HepG2 (cell line): ENCODE measurements at regions not wholly inside any gene's neighbourhood (a gene's known extent, or its start where the extent isn't known, plus 50 kb on each side); places are given as distances from the start of the nearest gene placed in this dataset.

Experiments
- ATAC-seq: fragments of 200-7000 bp; cut with Tn5 transposase; 3 replicates; pipeline ENCODE4 v1.9.1; 2020; ENCODE audit warnings: mild to moderate bottlenecking, moderate library complexity
- BruUV-seq: library from RNA; stranded (reverse); fragments of 400-500 nt; replicated peaks from 2 replicates; lab custom pipeline; 2021; lab: Mats Ljungman, UMichigan
- CTCF ChIA-PET: fragments of 300-600 bp; formaldehyde crosslinking; extraction: SDS; loops from one replicate; lab custom pipeline; 2021; ENCODE audit warnings: low total read pairs, inconsistent platforms, low intra/inter-chr PET ratio; lab: Yijun Ruan, JAX
- POLR2A ChIA-PET: fragments of 350-600 bp; sonication (Branson Sonifier 250); formaldehyde crosslinking; loops from one replicate; lab custom pipeline; 2020; ENCODE audit warnings: antibody characterized with exemption, inconsistent platforms; lab: Yijun Ruan, JAX
- DNase-seq: peaks from one replicate; pipeline ENCODE4 v3.0.0-alpha.2; 2015; ENCODE audit warnings: low spot score
- FAIRE-seq: peaks from 3 replicates; lab custom pipeline; 2011; peaks lifted over from hg19 to GRCh38; lab: Jason Lieb, UNC
- H2AFZ ChIP-seq: one replicate; pipeline ENCODE4 v1.6.1; 2011; ENCODE audit warnings: low read length, inconsistent platforms
- H3K27ac ChIP-seq: fragments of 300-600 bp; 3 replicates; pipeline ENCODE4 v1.8.0; 2011; ENCODE audit warnings: mixed run types, mild to moderate bottlenecking, mixed read lengths, low read length, inconsistent platforms; ENCODE audit not compliant: insufficient read depth; ENCODE audit errors: extremely low read length
- H3K27me3 ChIP-seq, 2 experiments: fragments of 200-600 bp in 1 of 2; 2 replicates in 1 of 2; 3 replicates in 1 of 2; pipeline versions ENCODE4 v1.6.0 to v1.8.0; 2011; ENCODE audit warnings: low read length in 2 of 2, mild to moderate bottlenecking in 2 of 2, moderate library complexity in 2 of 2, inconsistent platforms in 1 of 2; ENCODE audit not compliant: insufficient read depth in 2 of 2, control insufficient read depth in 1 of 2
- H3K36me3 ChIP-seq, 2 experiments: fragments of 200-600 bp in 1 of 2; replicated peaks in 1 of 2; 2 replicates in 1 of 2; 3 replicates in 1 of 2; pipeline versions ENCODE4 v1.5.1 to v1.8.0; 2011; ENCODE audit warnings: low read length in 2 of 2, inconsistent platforms in 1 of 2; ENCODE audit not compliant: insufficient read depth in 2 of 2, control insufficient read depth in 1 of 2
- H3K4me1 ChIP-seq: 2 replicates; pipeline ENCODE4 v1.5.1; 2012; ENCODE audit warnings: low read length, inconsistent platforms; ENCODE audit not compliant: insufficient read depth
- H3K4me2 ChIP-seq: 2 replicates; pipeline ENCODE4 v1.6.0; 2011; ENCODE audit warnings: low read depth, low read length, inconsistent platforms
- H3K4me3 ChIP-seq, 3 experiments: fragments of 200-600 bp in 1 of 3; sonication (generic), shearing (Covaris generic) in 1 of 3; replicated peaks in 1 of 3; 2 replicates each; pipeline ENCODE4 v1.5.1; 2011 to 2016; ENCODE audit warnings: low read length in 3 of 3, inconsistent platforms in 2 of 3, low read depth in 2 of 3, mild to moderate bottlenecking in 2 of 3, control low read depth in 1 of 3, mixed read lengths in 1 of 3; ENCODE audit not compliant: insufficient read depth in 1 of 3
- H3K79me2 ChIP-seq: one replicate; pipeline ENCODE4 v1.6.1; 2011; ENCODE audit warnings: low read length, inconsistent platforms; ENCODE audit not compliant: insufficient read depth
- H3K9ac ChIP-seq: 2 replicates; pipeline ENCODE4 v1.6.0; 2011; ENCODE audit warnings: mild to moderate bottlenecking, low read depth, low read length, inconsistent platforms; ENCODE audit not compliant: insufficient read depth
- H3K9me3 ChIP-seq: 2 replicates; pipeline ENCODE4 v1.5.1; 2012; ENCODE audit warnings: mild to moderate bottlenecking, low read length
- H4K20me1 ChIP-seq: 2 replicates; pipeline ENCODE4 v1.6.0; 2011; ENCODE audit warnings: inconsistent platforms, mild to moderate bottlenecking, low read length, moderate library complexity; ENCODE audit not compliant: insufficient read depth
- AHDC1 ChIP-seq: sonication (generic); formaldehyde crosslinking; IDR thresholded peaks from 2 replicates; pipeline ENCODE4 v1.5.1; 2020; ENCODE audit warnings: mild to moderate bottlenecking, missing genetic modification reagents, borderline replicate concordance
- CSRNP1 ChIP-seq: sonication (generic); formaldehyde crosslinking; IDR thresholded peaks from 2 replicates; pipeline ENCODE4 v1.8.1; 2023; ENCODE audit warnings: mild to moderate bottlenecking, missing genetic modification reagents
- HNF4G ChIP-seq, 2 experiments: sonication (generic) in 1 of 2; formaldehyde crosslinking in 1 of 2; IDR thresholded peaks; 2 replicates each; pipeline versions ENCODE4 v1.4.0 to v1.6.1; 2011 to 2020; ENCODE audit warnings: borderline replicate concordance in 2 of 2, low read depth in 2 of 2, mild to moderate bottlenecking in 2 of 2, low read length in 1 of 2, missing genetic modification reagents in 1 of 2, moderate library complexity in 1 of 2
- HNRNPUL1 ChIP-seq: fragments of 200-400 bp; formaldehyde crosslinking; IDR thresholded peaks from 2 replicates; pipeline ENCODE4 v1.6.1; 2017; ENCODE audit warnings: low read depth, mild to moderate bottlenecking, low read length, moderate library complexity
- HOXA7 ChIP-seq: sonication (generic); formaldehyde crosslinking; IDR thresholded peaks from 2 replicates; pipeline ENCODE4 v1.8.1; 2022; ENCODE audit warnings: mild to moderate bottlenecking, missing genetic modification reagents, moderate library complexity
- ISX ChIP-seq: sonication (generic); formaldehyde crosslinking; conservative IDR thresholded peaks from 2 replicates; pipeline ENCODE4 v1.5.0; 2020; ENCODE audit warnings: missing genetic modification reagents
- NONO ChIP-seq, 2 experiments: fragments of 450-650 bp in 1 of 2; sonication (generic) in 1 of 2; formaldehyde crosslinking in 1 of 2; IDR thresholded peaks in 1 of 2; conservative IDR thresholded peaks in 1 of 2; 2 replicates each; pipeline versions ENCODE4 v1.6.1 to v1.8.0; 2017 to 2022; ENCODE audit warnings: mild to moderate bottlenecking in 1 of 2, missing genetic modification reagents in 1 of 2, moderate library complexity in 1 of 2
- NR1H2 ChIP-seq: sonication (generic); formaldehyde crosslinking; IDR thresholded peaks from 2 replicates; pipeline ENCODE4 v1.8.1; 2022; ENCODE audit warnings: low read depth, missing genetic modification reagents, borderline replicate concordance
- POGZ ChIP-seq: sonication (generic); formaldehyde crosslinking; IDR thresholded peaks from 2 replicates; pipeline ENCODE4 v1.4.0; 2020; ENCODE audit warnings: mild to moderate bottlenecking, missing genetic modification reagents
- ZMYM2 ChIP-seq: sonication (generic); formaldehyde crosslinking; IDR thresholded peaks from 2 replicates; pipeline ENCODE4 v1.8.0; 2022; ENCODE audit warnings: mild to moderate bottlenecking, missing genetic modification reagents
- ZNF232 ChIP-seq: sonication (generic); formaldehyde crosslinking; IDR thresholded peaks from 2 replicates; pipeline ENCODE4 v1.4.0; 2020; ENCODE audit warnings: missing genetic modification reagents, borderline replicate concordance
- ZNF672 ChIP-seq: sonication (generic); formaldehyde crosslinking; IDR thresholded peaks from 2 replicates; pipeline ENCODE4 v1.8.1; 2022; ENCODE audit warnings: missing genetic modification reagents
- ZNF816 ChIP-seq: sonication (generic); formaldehyde crosslinking; IDR thresholded peaks from 2 replicates; pipeline ENCODE4 v1.8.0; 2022; ENCODE audit warnings: missing genetic modification reagents, mild to moderate bottlenecking, borderline replicate concordance
- WGBS: methylation state at CpG from one replicate; pipeline ENCODE4 v1.1.6; 2017; ENCODE audit warnings: low lambda C conversion rate; 5-methylcytosine and 5-hydroxymethylcytosine counted together
- in situ Hi-C: cut with HindIII; loops from 2 replicates; pipeline ENCODE4 v1.10.0; 2017; ENCODE audit warnings: low pct_unique_long_range_greater_than_20kb; ENCODE audit not compliant: extremely low pct_ligation_motif_present
- intact Hi-C: fragments of 100-400 bp; cut with micrococcal nuclease; formaldehyde crosslinking; loops from one replicate; pipeline ENCODE4 v1.10.0; 2022; ENCODE audit not compliant: unreplicated experiment
- TF ChIP-seq, protein P1 (sequence below): IDR thresholded peaks from 2 replicates; pipeline ENCODE4 v1.6.1; 2016; ENCODE audit warnings: low read depth
- TF ChIP-seq, protein P2 (sequence below): sonication (generic); formaldehyde crosslinking; IDR thresholded peaks from 2 replicates; pipeline ENCODE4 v1.8.1; 2023; ENCODE audit warnings: mild to moderate bottlenecking, missing genetic modification reagents, borderline replicate concordance

GRCh38 chr3:44055951-44056350 is 185.7 kb upstream of the TOPAZ1 start:
- no peaks in the 10 kb centered on the region for H3K4me1 ChIP-seq
- no peak for DNase-seq
- no peak overlapping the region for H2AFZ ChIP-seq
- 9% methylated on average over 3 of the region's 3 CpGs for WGBS
- intact Hi-C loops (no loop called here), in situ Hi-C loops (no loop called here)
- no peaks in the 10 kb centered on the region for H4K20me1 ChIP-seq
- H3K4me2 ChIP-seq, result no peak overlapping the region
- no peak for FAIRE-seq
- H3K9ac ChIP-seq, result no peak overlapping the region
- CTCF ChIA-PET, result no interaction called here
- no peaks in the 10 kb centered on the region for H3K36me3 ChIP-seq
- no peaks in the 10 kb centered on the region for H3K9me3 ChIP-seq
- H3K4me3 ChIP-seq, result no peak overlapping the region
- H3K79me2 ChIP-seq, result no peaks in the 10 kb centered on the region
- H3K27me3 ChIP-seq, result peaks cover 3 to 56% of the 10 kb centered on the region in 2 experiments; a peak in 4 of 5 replicates
- POLR2A ChIA-PET, result no interaction called here
- no TSS peak for BruUV-seq
- H3K27ac ChIP-seq, result no peak overlapping the region
- no peak for ATAC-seq
- TF ChIP-seq ZMYM2 (CRISPR knock-in tag) (no peak), POGZ (CRISPR knock-in tag) (no peak), HNF4G (IDR thresholded peaks at IDR 0.05; ENCODE audit: borderline replicate concordance, low read depth, low read length) (no peak), HNF4G (CRISPR knock-in tag; IDR thresholded peaks at IDR 0.05; ENCODE audit: borderline replicate concordance, low read depth) (no peak), HOXA7 (CRISPR knock-in tag) (no peak), HNRNPUL1 (no peak), AHDC1 (CRISPR knock-in tag) (no peak), NR1H2 (CRISPR knock-in tag) (no peak), ZNF816 (no peak), ZNF232 (CRISPR knock-in tag) (no peak), NONO (IDR thresholded peaks at IDR 0.05) (no peak), NONO (CRISPR knock-in tag; conservative IDR thresholded peaks at IDR 0.05) (no peak), ISX (CRISPR knock-in tag) (no peak), CSRNP1 (no peak), ZNF672 (CRISPR knock-in tag) (no peak)
- TF ChIP-seq, protein P1, sequence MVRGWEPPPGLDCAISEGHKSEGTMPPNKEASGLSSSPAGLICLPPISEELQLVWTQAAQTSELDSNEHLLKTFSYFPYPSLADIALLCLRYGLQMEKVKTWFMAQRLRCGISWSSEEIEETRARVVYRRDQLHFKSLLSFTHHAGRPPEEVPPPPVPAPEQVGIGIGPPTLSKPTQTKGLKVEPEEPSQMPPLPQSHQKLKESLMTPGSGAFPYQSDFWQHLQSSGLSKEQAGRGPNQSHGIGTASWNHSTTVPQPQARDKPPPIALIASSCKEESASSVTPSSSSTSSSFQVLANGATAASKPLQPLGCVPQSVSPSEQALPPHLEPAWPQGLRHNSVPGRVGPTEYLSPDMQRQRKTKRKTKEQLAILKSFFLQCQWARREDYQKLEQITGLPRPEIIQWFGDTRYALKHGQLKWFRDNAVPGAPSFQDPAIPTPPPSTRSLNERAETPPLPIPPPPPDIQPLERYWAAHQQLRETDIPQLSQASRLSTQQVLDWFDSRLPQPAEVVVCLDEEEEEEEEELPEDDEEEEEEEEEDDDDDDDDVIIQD (CRISPR knock-in tag), result no peak
- TF ChIP-seq, protein P2, sequence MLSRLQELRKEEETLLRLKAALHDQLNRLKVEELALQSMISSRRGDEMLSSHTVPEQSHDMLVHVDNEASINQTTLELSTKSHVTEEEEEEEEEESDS, result no peak
